Fibroblast of mammary gland (primary cell): ENCODE measurements at regions not wholly inside any gene's neighbourhood (a gene's known extent, or its start where the extent isn't known, plus 50 kb on each side); places are given as distances from the start of the nearest gene placed in this dataset.
A peak's percentile ranks its signal among the peaks of the same experiment; 100 is the strongest.

Experiments
- DNase-seq: peaks from one replicate; pipeline ENCODE4 v3.0.0-alpha.2; 2010; ENCODE audit warnings: low read depth
- H3K4me3 ChIP-seq: 2 replicates; pipeline ENCODE4 v1.5.1; 2011; ENCODE audit warnings: low read depth, mild to moderate bottlenecking, low read length, moderate library complexity; ENCODE audit not compliant: control insufficient read depth
- TF ChIP-seq, protein P1 (sequence below): conservative IDR thresholded peaks from 2 replicates; pipeline ENCODE4 v1.5.1; 2011; ENCODE audit warnings: low read depth, low read length, inconsistent platforms; ENCODE audit not compliant: control insufficient read depth, insufficient read depth

DNA sequence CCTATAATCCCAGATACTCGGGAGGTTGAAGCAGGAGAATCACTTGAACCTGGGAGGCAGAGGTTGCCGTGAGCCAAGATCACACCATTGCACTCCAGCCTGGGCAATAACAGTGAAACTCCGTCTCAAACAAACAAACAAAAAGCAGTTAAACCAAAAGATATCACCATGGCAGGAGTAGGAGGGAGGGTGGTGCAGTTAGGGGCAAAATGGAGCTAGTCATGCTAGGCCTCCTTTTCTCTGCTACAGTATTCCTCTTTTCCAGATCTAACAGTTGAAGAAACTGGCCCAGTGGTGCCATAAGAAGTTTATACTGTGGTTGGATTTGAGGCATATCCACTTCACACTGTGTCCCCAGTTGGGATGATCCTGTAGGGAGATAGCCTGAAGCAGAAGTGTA is 261.6 kb downstream of the SKIDA1 start:
- H3K4me3 ChIP-seq: no peak overlapping the region
- DNase-seq: no peak
- TF ChIP-seq, protein P1, sequence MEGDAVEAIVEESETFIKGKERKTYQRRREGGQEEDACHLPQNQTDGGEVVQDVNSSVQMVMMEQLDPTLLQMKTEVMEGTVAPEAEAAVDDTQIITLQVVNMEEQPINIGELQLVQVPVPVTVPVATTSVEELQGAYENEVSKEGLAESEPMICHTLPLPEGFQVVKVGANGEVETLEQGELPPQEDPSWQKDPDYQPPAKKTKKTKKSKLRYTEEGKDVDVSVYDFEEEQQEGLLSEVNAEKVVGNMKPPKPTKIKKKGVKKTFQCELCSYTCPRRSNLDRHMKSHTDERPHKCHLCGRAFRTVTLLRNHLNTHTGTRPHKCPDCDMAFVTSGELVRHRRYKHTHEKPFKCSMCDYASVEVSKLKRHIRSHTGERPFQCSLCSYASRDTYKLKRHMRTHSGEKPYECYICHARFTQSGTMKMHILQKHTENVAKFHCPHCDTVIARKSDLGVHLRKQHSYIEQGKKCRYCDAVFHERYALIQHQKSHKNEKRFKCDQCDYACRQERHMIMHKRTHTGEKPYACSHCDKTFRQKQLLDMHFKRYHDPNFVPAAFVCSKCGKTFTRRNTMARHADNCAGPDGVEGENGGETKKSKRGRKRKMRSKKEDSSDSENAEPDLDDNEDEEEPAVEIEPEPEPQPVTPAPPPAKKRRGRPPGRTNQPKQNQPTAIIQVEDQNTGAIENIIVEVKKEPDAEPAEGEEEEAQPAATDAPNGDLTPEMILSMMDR: no peak

GRCh38 chr10:21263263-21263803 is 262.1 kb downstream of the SKIDA1 start:
- DNase-seq: no peak
- TF ChIP-seq, protein P1: no peak
- no peak overlapping the region for H3K4me3 ChIP-seq

- TF ChIP-seq, protein P1: no peak
- no peak for DNase-seq
Observed at GRCh38 chr10:21261842-21262294, 263.6 kb downstream of the SKIDA1 start.

GRCh38 chr10:21260506-21261149 is 264.9 kb downstream of the SKIDA1 start:
- peak; percentile 61 for DNase-seq
- TF ChIP-seq, protein P1: peak; percentile 13
- no peak overlapping the region for H3K4me3 ChIP-seq

More at GRCh38 chr10:21261842-21262294, 263.6 kb downstream of the SKIDA1 start:
- no peak overlapping the region for H3K4me3 ChIP-seq

DNA sequence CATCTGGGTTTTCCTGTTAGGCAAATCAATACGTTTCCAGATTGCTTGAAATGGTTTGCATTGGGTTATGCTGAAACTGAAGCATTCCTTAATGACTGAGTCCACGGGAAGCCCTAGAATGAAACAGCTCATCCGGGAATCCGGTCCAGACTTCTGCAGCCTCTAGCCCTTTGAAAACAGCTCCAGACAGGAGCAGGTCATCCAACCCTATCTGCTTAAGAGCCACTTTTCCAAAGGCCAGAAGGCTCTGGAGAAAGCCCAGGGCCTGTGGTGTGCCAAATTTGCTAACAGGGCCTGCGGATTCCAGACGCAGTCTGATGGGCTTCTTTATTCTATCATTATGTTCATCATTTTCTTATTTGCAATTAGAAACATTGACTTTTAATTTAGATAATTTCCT is 265.4 kb downstream of the SKIDA1 start:
- no peak overlapping the region for H3K4me3 ChIP-seq
- DNase-seq: peak; percentile 67
- TF ChIP-seq, protein P1: no peak

DNA sequence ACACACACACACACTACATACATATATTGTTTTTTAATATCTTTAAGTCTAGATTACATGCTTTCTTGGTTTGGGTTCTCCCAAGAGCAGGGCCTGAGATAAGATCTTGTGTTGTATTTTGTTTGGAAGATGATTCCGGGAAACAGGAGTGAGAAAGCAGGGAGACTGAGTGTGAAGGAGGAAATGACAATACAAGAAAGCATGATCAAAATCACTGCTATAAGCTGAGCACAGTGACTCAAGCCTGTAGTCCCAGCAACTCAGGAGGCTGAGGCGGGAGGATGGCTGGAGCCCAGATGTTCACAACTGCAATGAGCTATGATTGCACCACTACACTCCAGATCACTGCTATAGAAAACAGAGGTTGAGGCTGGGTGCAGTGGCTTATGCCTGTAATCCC is 267.6 kb downstream of the SKIDA1 start:
- TF ChIP-seq, protein P1: no peak
- DNase-seq: peak; percentile 73
- H3K4me3 ChIP-seq: no peak overlapping the region
